ENCODE measurements at regions not wholly inside any gene's neighbourhood (a gene's known extent, or its start where the extent isn't known, plus 50 kb on each side); places are given as distances from the start of the nearest gene placed in this dataset.
A peak's percentile ranks its signal among the peaks of the same experiment; 100 is the strongest.
"Not testable (repeated sequence)": the region's sequence is repeated elsewhere in the genome, so short reads cannot be mapped to it uniquely, and the experiment has no call there.

GRCh38 chr1:30660241-30660640, 63.1 kb downstream of the MATN1 start:
- Mint-ChIP-seq H3K4me3 (no peak overlapping the region), H3K27ac (no peak overlapping the region), H3K36me3 (ENCODE audit: insufficient read depth) (peaks cover 5% of the 10 kb centered on the region), H3K4me1 (ENCODE audit: low read depth in 2 of 2) (no peaks in the 10 kb centered on the region), H3K27me3 (peaks cover 12 to 46% of the 10 kb centered on the region in 2 donors), H3K9me3 (no peaks in the 10 kb centered on the region)
- DNase-seq (no peak), ATAC-seq (replicated peaks) (no peak)

DNA sequence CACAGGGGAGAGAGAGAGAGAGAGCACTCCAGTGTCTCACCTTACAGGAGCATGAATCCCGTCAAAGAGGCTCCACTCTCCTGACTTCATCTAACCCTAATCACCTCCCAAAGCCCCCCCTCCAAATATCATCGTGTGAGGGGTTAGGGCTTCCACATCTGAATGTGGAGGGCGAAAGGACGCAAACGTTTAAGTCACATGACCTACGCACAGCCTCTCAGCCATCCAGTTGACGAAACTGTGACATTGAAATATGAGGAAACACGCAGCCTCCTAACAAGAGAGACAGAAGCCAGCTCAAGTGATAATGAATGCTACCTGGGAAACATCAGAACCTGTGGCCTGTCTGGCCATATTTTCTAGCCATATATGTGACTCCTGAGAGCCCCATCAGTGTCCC, 63.7 kb downstream of the MATN1 start:
- no peak for ATAC-seq (replicated peaks)
- DNase-seq = no peak
- no peaks in the 10 kb centered on the region for H3K9me3 Mint-ChIP-seq
- H3K27ac Mint-ChIP-seq = no peak overlapping the region
- no peak overlapping the region for H3K4me3 Mint-ChIP-seq
- H3K27me3 Mint-ChIP-seq = peaks cover 12 to 46% of the 10 kb centered on the region in 2 donors
- no peaks in the 10 kb centered on the region for H3K4me1 Mint-ChIP-seq (ENCODE audit: low read depth in 2 of 2)
- H3K36me3 Mint-ChIP-seq (ENCODE audit: insufficient read depth) = peaks cover 9% of the 10 kb centered on the region

- H3K9me3 Mint-ChIP-seq; H3K4me3 Mint-ChIP-seq; H3K4me1 Mint-ChIP-seq (ENCODE audit: low read depth in 2 of 2); H3K27ac Mint-ChIP-seq; DNase-seq; H3K36me3 Mint-ChIP-seq (ENCODE audit: insufficient read depth); ATAC-seq (replicated peaks): not testable (repeated sequence)
- H3K27me3 Mint-ChIP-seq = peaks cover 12 to 44% of the 10 kb centered on the region in 2 donors
Measured at GRCh38 chr1:30658375-30658774, 65.0 kb downstream of the MATN1 start.

GRCh38 chr1:30658014-30658336, 65.4 kb downstream of the MATN1 start:
- H3K27ac Mint-ChIP-seq = no peak overlapping the region
- ATAC-seq (replicated peaks) (no peak), DNase-seq (no peak)
- peaks cover 9% of the 10 kb centered on the region for H3K36me3 Mint-ChIP-seq (ENCODE audit: insufficient read depth)
- no peak overlapping the region for H3K4me3 Mint-ChIP-seq
- H3K4me1 Mint-ChIP-seq (ENCODE audit: low read depth in 2 of 2) = no peaks in the 10 kb centered on the region
- no peaks in the 10 kb centered on the region for H3K9me3 Mint-ChIP-seq
- H3K27me3 Mint-ChIP-seq = peaks cover 12 to 40% of the 10 kb centered on the region in 2 donors

- Mint-ChIP-seq H3K9me3 (no peaks in the 10 kb centered on the region), H3K36me3 (ENCODE audit: insufficient read depth) (peaks cover 9% of the 10 kb centered on the region), H3K27me3 (peaks cover 12 to 37% of the 10 kb centered on the region in 2 donors), H3K27ac (no peak overlapping the region), H3K4me3 (no peak overlapping the region), H3K4me1 (ENCODE audit: low read depth in 2 of 2) (no peaks in the 10 kb centered on the region)
- ATAC-seq (replicated peaks) = no peak
- DNase-seq = no peak
Measured at GRCh38 chr1:30657131-30658013, 66.0 kb downstream of the MATN1 start.

GRCh38 chr1:30656171-30656940, 67.0 kb downstream of the MATN1 start:
- ATAC-seq (replicated peaks) = no peak
- Mint-ChIP-seq H3K27me3 (peaks cover 12 to 44% of the 10 kb centered on the region in 2 donors), H3K9me3 (no peaks in the 10 kb centered on the region), H3K4me3 (no peak overlapping the region), H3K27ac (peak overlapping the region in 1 of 2 donors; percentile 41), H3K36me3 (ENCODE audit: insufficient read depth) (peaks cover 9% of the 10 kb centered on the region), H3K4me1 (ENCODE audit: low read depth in 2 of 2) (no peaks in the 10 kb centered on the region)
- no peak for DNase-seq

GRCh38 chr1:30655672-30656071, 67.7 kb downstream of the MATN1 start:
- DNase-seq (no peak), ATAC-seq (replicated peaks) (no peak)
- Mint-ChIP-seq H3K9me3 (no peaks in the 10 kb centered on the region), H3K27me3 (peaks cover 12 to 49% of the 10 kb centered on the region in 2 donors), H3K27ac (peak overlapping the region in 1 of 2 donors; percentile 41), H3K36me3 (ENCODE audit: insufficient read depth) (peaks cover 9% of the 10 kb centered on the region), H3K4me1 (ENCODE audit: low read depth in 2 of 2) (no peaks in the 10 kb centered on the region), H3K4me3 (no peak overlapping the region)

DNA sequence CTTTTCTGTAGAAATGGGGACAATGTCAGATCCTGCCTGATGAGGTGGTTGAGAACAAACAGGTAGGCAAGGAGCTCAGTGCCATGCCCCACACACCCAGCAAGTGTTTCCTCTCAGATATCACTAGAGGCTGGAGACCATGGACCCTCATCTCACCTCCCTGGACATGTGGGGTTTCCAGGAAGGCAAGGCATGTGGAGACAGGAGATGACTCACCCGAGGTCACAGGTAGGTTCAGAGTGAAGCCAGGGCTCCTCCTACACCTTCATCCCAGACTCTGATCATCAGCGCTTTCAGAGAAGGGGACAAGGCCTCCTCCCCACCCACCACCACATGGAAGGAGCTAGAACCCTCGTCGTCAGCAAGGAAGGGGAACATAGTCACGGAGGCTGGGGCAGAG, 69.2 kb downstream of the MATN1 start:
- Mint-ChIP-seq H3K9me3 (no peaks in the 10 kb centered on the region), H3K4me3 (no peak overlapping the region), H3K27ac (no peak overlapping the region), H3K36me3 (ENCODE audit: insufficient read depth) (peaks cover 9% of the 10 kb centered on the region), H3K27me3 (peaks cover 24 to 50% of the 10 kb centered on the region in 2 donors), H3K4me1 (ENCODE audit: low read depth in 2 of 2) (peaks cover 11% of the 10 kb centered on the region in 2 donors)
- DNase-seq (no peak), ATAC-seq (replicated peaks) (no peak)

- H3K4me3 Mint-ChIP-seq = no peak overlapping the region
- peaks cover 20 to 53% of the 10 kb centered on the region in 2 donors for H3K27me3 Mint-ChIP-seq
- DNase-seq (no peak), ATAC-seq (replicated peaks) (no peak)
- peaks cover 9% of the 10 kb centered on the region for H3K36me3 Mint-ChIP-seq (ENCODE audit: insufficient read depth)
- H3K27ac Mint-ChIP-seq = no peak overlapping the region
- H3K9me3 Mint-ChIP-seq = no peaks in the 10 kb centered on the region
- peaks cover 11% of the 10 kb centered on the region in 2 donors for H3K4me1 Mint-ChIP-seq (ENCODE audit: low read depth in 2 of 2)
Measured at GRCh38 chr1:30652152-30652841, 71.1 kb downstream of the MATN1 start.

DNA sequence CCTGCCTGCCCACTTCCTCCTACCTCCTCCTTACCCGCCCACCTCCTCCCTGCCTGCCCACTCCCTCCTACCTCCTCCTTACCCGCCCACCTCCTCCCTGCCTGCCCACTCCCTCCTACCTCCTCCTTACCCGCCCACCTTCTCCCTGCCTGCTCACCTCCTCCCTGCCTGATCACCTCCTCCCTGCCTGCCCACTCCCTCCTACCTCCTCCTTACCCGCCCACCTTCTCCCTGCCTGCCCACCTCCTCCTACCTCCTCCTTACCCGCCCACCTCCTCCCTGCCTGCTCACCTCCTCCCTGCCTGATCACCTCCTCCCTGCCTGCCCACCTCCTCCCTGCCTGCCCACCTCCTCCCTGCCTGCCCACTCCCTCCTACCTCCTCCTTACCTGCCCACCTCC, 72.0 kb downstream of the MATN1 start:
- not testable (repeated sequence) for DNase-seq; H3K9me3 Mint-ChIP-seq; H3K36me3 Mint-ChIP-seq (ENCODE audit: insufficient read depth); H3K4me3 Mint-ChIP-seq; ATAC-seq (replicated peaks); H3K27ac Mint-ChIP-seq
- H3K4me1 Mint-ChIP-seq (ENCODE audit: low read depth in 2 of 2) = peaks cover 11% of the 10 kb centered on the region in 2 donors
- peaks cover 20 to 62% of the 10 kb centered on the region in 2 donors for H3K27me3 Mint-ChIP-seq

DNA sequence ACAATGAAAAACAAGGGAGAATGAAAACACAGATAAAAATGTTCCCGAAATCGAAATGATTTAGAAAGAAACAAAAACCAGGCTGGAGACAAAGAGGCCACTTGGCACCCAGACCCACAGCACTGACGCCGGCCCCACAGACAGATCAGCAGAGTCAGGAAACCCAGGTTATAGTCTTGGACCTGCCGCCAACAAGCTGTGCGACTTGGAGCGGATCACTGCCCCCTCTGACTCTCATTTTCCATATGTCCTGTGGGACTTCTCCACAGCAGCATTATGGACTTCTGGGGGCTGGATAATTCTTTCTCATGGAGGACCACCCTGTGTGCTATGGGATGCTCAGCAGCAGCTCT, 72.4 kb downstream of the MATN1 start:
- H3K27ac Mint-ChIP-seq = no peak overlapping the region
- H3K4me3 Mint-ChIP-seq = no peak overlapping the region
- ATAC-seq (replicated peaks) (no peak), DNase-seq (no peak)
- H3K27me3 Mint-ChIP-seq = peaks cover 25 to 67% of the 10 kb centered on the region in 2 donors
- H3K4me1 Mint-ChIP-seq (ENCODE audit: low read depth in 2 of 2) = peaks cover 11% of the 10 kb centered on the region in 2 donors
- peaks cover 8% of the 10 kb centered on the region for H3K36me3 Mint-ChIP-seq (ENCODE audit: insufficient read depth)
- no peaks in the 10 kb centered on the region for H3K9me3 Mint-ChIP-seq

DNA sequence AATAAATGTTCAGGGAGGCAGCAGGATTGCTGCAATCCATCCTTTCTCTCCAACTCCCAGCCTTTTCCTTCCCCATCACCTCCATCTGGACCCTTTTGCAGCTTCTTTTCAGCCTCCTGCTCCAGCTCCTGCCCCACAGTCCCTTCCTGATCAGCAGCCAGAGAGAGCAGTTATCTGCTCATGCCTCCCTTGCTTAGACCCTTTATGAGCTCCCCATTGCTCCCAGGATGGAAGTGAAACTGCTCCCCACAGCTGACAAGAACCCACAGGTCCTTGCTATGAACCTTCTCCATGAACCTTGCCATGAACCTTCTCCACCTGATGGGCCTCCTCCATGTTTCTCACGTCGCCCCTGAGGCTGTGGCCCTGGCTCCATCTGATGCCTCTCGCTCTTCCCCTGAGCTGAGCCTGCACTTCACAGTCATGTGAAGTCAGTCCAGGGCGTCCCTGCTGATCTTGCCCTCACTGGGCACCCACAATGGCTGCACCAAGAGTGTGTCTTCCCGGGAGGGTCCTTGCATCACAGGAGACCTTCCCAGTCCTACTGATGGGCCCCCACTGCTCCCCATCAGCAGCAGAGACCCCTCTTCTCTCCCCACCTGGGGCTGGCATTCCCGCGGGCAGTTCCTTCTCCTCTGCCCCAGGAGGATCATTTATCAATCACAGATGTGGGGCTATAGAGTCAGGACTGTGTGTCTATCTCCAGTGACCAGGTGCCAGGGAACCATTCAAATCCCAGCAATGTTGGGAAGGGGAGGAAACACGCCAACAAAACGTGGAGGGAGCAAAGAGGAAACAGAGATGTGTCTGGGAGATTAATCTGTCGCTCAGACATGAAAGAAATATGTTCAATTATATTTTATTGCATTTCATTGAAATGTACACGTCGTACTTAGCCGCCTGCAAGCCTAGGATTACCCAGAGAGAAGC, 73.1 kb downstream of the MATN1 start:
- H3K4me3 Mint-ChIP-seq = no peak overlapping the region

More for the DNA sequence above, 73.1 kb downstream of the MATN1 start:
- H3K27ac Mint-ChIP-seq = peak overlapping the region in 1 of 2 donors; percentile 33
- H3K9me3 Mint-ChIP-seq = no peaks in the 10 kb centered on the region
- H3K27me3 Mint-ChIP-seq = peaks cover 31 to 73% of the 10 kb centered on the region in 2 donors
- H3K36me3 Mint-ChIP-seq (ENCODE audit: insufficient read depth) = peaks cover 4% of the 10 kb centered on the region
- no peak for ATAC-seq (replicated peaks)
- DNase-seq = no peak
- peaks cover 11% of the 10 kb centered on the region in 2 donors for H3K4me1 Mint-ChIP-seq (ENCODE audit: low read depth in 2 of 2)
